HCT116 (cell line): ENCODE measurements at regions not wholly inside any gene's neighbourhood (a gene's known extent, or its start where the extent isn't known, plus 50 kb on each side); places are given as distances from the start of the nearest gene placed in this dataset.

Experiments used
- CEBPB ChIP-seq: IDR thresholded peaks from 2 replicates; pipeline ENCODE4 v1.6.1; 2012; ENCODE audit warnings: low read depth
- CTCF ChIP-seq, 3 experiments: fragments of 200-600 bp in 1 of 3; sonication (generic) in 1 of 3; IDR thresholded peaks in 2 of 3; conservative IDR thresholded peaks in 1 of 3; 2 replicates each; pipeline ENCODE4 v1.5.1; 2012 to 2017; ENCODE audit warnings: low read depth in 2 of 3, low read length in 2 of 3, antibody characterized with exemption in 1 of 3, borderline replicate concordance in 1 of 3, control low read depth in 1 of 3, mild to moderate bottlenecking in 1 of 3, mixed read lengths in 1 of 3, mixed run types in 1 of 3, moderate library complexity in 1 of 3; ENCODE audit not compliant: insufficient read depth in 1 of 3
- EGR1 ChIP-seq: IDR thresholded peaks from 2 replicates; pipeline ENCODE4 v1.6.1; 2012; ENCODE audit warnings: low read depth
- EZH2 ChIP-seq: fragments of 200-600 bp; sonication (generic); IDR thresholded peaks from 2 replicates; pipeline ENCODE4 v1.6.1; 2017; ENCODE audit warnings: antibody characterized with exemption, mixed run types
- EZH2phosphoT487 ChIP-seq: fragments of 200-600 bp; IDR thresholded peaks from 2 replicates; pipeline ENCODE4 v1.6.1; 2018; ENCODE audit warnings: antibody characterized with exemption, borderline replicate concordance
- JUND ChIP-seq: IDR thresholded peaks from 2 replicates; pipeline ENCODE4 v1.6.1; 2012
- MAX ChIP-seq: IDR thresholded peaks from 2 replicates; pipeline ENCODE4 v1.6.1; 2012
- POLR2A ChIP-seq: IDR thresholded peaks from 2 replicates; pipeline ENCODE4 v1.7.0; 2011; ENCODE audit warnings: borderline replicate concordance; ENCODE audit not compliant: insufficient read depth, insufficient read length; ENCODE audit errors: extremely low read depth
- POLR2AphosphoS5 ChIP-seq: IDR thresholded peaks from 2 replicates; pipeline ENCODE4 v1.6.1; 2011; ENCODE audit warnings: mild to moderate bottlenecking, low read depth, low read length, moderate library complexity
- RAD21 ChIP-seq: IDR thresholded peaks from 2 replicates; pipeline ENCODE4 v1.6.1; 2012; ENCODE audit warnings: low read depth, mild to moderate bottlenecking
- SRF ChIP-seq: IDR thresholded peaks from 2 replicates; pipeline ENCODE4 v1.6.1; 2012; ENCODE audit warnings: low read depth
- ZBTB33 ChIP-seq: IDR thresholded peaks from 2 replicates; pipeline ENCODE4 v1.6.1; 2011; ENCODE audit warnings: mild to moderate bottlenecking, low read length, moderate library complexity; ENCODE audit not compliant: insufficient replicate concordance; ENCODE audit errors: extremely low read depth
- ZNF274 ChIP-seq: fragments of 200-500 bp; sonication (Bioruptor generic); IDR thresholded peaks from 2 replicates; pipeline ENCODE4 v1.6.1; 2014; ENCODE audit warnings: mild to moderate bottlenecking, low read depth, low read length, inconsistent platforms

- TF ChIP-seq EZH2phosphoT487 = no peak
- no peak for TF ChIP-seq EZH2
- no peak for TF ChIP-seq ZNF274
- TF ChIP-seq MAX = no peak
- TF ChIP-seq CTCF (IDR thresholded peaks at IDR 0.05 in 2 of 3, conservative IDR thresholded peaks at IDR 0.05 in 1 of 3; ENCODE audit: borderline replicate concordance in 1 of 3, insufficient read depth in 1 of 3, low read depth in 2 of 3, low read length in 2 of 3) = no peak
- no peak for TF ChIP-seq POLR2AphosphoS5
- TF ChIP-seq EGR1 = no peak
- TF ChIP-seq JUND = no peak
- TF ChIP-seq POLR2A = no peak
- TF ChIP-seq SRF = no peak
- TF ChIP-seq CEBPB = no peak
- TF ChIP-seq RAD21 = no peak
- TF ChIP-seq ZBTB33 = no peak
Measured at GRCh38 chr14:84433961-84434360, 1096.0 kb upstream of the FLRT2 start.
